H1 (cell line): ENCODE measurements at regions not wholly inside any gene's neighbourhood (a gene's known extent, or its start where the extent isn't known, plus 50 kb on each side); places are given as distances from the start of the nearest gene placed in this dataset.

Experiments
- HDAC2 ChIP-seq, 2 experiments: fragments of 300-600 bp in 1 of 2; sonication (generic) in 1 of 2; IDR thresholded peaks; 2 replicates each; pipeline ENCODE4 v1.6.1; 2011 to 2012; ENCODE audit warnings: low read depth in 2 of 2, low read length in 2 of 2, mild to moderate bottlenecking in 2 of 2, moderate library complexity in 2 of 2, borderline replicate concordance in 1 of 2, inconsistent platforms in 1 of 2
- RBBP5 ChIP-seq: IDR thresholded peaks from 2 replicates; pipeline ENCODE4 v1.7.1; 2012; ENCODE audit warnings: low read depth, mild to moderate bottlenecking, inconsistent platforms, low read length, moderate library complexity, borderline replicate concordance
- SIN3A ChIP-seq, 2 experiments: IDR thresholded peaks in 1 of 2; conservative IDR thresholded peaks in 1 of 2; 2 replicates each; pipeline ENCODE4 v1.6.1; 2011 to 2012; ENCODE audit warnings: low read length in 2 of 2, improper control_type of control experiment in 1 of 2, low read depth in 1 of 2, mild to moderate bottlenecking in 1 of 2
- YY1 ChIP-seq: IDR thresholded peaks from 2 replicates; pipeline ENCODE4 v1.6.1; 2011; ENCODE audit warnings: low read depth, mild to moderate bottlenecking, low read length
- TF ChIP-seq, protein P1 (sequence below), 3 experiments: IDR thresholded peaks; 1 replicate in 2 of 3; 2 replicates in 1 of 3; pipeline versions ENCODE4 v1.5.1 to v1.6.1; 2011; ENCODE audit warnings: low read length in 3 of 3, mild to moderate bottlenecking in 3 of 3, inconsistent platforms in 2 of 3, low read depth in 1 of 3, moderate library complexity in 1 of 3; ENCODE audit not compliant: insufficient read depth in 1 of 3; ENCODE audit errors: control extremely low read depth in 1 of 3
- TF ChIP-seq, protein P2 (sequence below): IDR thresholded peaks from 2 replicates; pipeline ENCODE4 v1.6.1; 2012; ENCODE audit warnings: inconsistent platforms
- TF ChIP-seq, protein P3 (sequence below): IDR thresholded peaks from 2 replicates; pipeline ENCODE4 v1.6.1; 2011; ENCODE audit warnings: low read length, improper control_type of control experiment

DNA sequence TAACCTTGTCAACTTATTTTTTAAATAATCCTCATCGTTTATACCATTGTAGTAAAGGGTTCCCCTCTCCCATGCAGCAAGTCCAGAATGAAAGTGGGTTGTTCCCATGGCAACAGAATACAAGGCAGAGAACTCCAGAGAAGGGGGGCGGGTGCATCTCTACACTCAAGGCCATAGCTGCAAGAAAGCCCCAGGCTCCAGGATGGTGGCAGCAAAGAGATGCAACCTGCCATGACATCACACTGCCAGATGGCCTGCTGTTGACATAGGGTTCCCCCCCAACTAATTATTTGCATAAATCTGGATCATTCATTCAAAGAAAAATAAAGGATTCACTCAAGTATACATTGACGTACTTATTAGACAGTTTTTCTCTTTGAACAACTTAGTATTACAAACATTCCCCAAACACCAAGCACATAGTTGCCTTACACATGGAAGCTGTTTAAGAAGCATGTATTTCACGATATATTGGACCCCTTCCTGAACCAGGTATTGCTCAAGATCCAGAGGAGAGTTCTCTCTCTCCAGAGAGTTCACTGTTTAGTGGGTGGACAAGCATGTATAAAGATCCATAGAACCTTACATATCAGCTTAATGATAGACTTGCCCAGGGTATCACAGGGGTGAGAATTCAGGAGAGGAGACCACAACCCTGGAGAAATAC lies 87.4 kb upstream of the KLF7 start:
- TF ChIP-seq, protein P1, sequence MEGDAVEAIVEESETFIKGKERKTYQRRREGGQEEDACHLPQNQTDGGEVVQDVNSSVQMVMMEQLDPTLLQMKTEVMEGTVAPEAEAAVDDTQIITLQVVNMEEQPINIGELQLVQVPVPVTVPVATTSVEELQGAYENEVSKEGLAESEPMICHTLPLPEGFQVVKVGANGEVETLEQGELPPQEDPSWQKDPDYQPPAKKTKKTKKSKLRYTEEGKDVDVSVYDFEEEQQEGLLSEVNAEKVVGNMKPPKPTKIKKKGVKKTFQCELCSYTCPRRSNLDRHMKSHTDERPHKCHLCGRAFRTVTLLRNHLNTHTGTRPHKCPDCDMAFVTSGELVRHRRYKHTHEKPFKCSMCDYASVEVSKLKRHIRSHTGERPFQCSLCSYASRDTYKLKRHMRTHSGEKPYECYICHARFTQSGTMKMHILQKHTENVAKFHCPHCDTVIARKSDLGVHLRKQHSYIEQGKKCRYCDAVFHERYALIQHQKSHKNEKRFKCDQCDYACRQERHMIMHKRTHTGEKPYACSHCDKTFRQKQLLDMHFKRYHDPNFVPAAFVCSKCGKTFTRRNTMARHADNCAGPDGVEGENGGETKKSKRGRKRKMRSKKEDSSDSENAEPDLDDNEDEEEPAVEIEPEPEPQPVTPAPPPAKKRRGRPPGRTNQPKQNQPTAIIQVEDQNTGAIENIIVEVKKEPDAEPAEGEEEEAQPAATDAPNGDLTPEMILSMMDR (IDR thresholded peaks at IDR 0.05; ENCODE audit: control extremely low read depth in 1 of 3, insufficient read depth in 1 of 3, low read depth in 1 of 3, low read length in 3 of 3): no peak
- TF ChIP-seq YY1: no peak
- no peak for TF ChIP-seq SIN3A (conservative IDR thresholded peaks at IDR 0.05 in 1 of 2, IDR thresholded peaks at IDR 0.05 in 1 of 2; ENCODE audit: low read depth in 1 of 2, low read length in 2 of 2)
- no peak for TF ChIP-seq HDAC2 (IDR thresholded peaks at IDR 0.05; ENCODE audit: borderline replicate concordance in 1 of 2, low read depth in 2 of 2, low read length in 2 of 2)
- TF ChIP-seq, protein P2, sequence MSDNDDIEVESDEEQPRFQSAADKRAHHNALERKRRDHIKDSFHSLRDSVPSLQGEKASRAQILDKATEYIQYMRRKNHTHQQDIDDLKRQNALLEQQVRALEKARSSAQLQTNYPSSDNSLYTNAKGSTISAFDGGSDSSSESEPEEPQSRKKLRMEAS: no peak
- TF ChIP-seq, protein P3, sequence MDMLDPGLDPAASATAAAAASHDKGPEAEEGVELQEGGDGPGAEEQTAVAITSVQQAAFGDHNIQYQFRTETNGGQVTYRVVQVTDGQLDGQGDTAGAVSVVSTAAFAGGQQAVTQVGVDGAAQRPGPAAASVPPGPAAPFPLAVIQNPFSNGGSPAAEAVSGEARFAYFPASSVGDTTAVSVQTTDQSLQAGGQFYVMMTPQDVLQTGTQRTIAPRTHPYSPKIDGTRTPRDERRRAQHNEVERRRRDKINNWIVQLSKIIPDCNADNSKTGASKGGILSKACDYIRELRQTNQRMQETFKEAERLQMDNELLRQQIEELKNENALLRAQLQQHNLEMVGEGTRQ: no peak
- no peak for TF ChIP-seq RBBP5
